MCF 10A (cell line): ENCODE measurements at regions not wholly inside any gene's neighbourhood (a gene's known extent, or its start where the extent isn't known, plus 50 kb on each side); places are given as distances from the start of the nearest gene placed in this dataset.
"Not testable (repeated sequence)": the region's sequence is repeated elsewhere in the genome, so short reads cannot be mapped to it uniquely, and the experiment has no call there.

Experiments
- BruUV-seq: library from RNA; stranded (reverse); fragments of 400-500 nt; replicated peaks from 2 replicates; lab custom pipeline; 2021; lab: Mats Ljungman, UMichigan
- CTCF ChIA-PET: fragments of 300-600 bp; sonication (Branson Sonifier 250); formaldehyde crosslinking; extraction: SDS; loops from one replicate; lab custom pipeline; 2021; ENCODE audit warnings: antibody characterized with exemption, inconsistent platforms; lab: Yijun Ruan, JAX
- POLR2A ChIA-PET: fragments of 300-600, 350-650 bp; sonication (Branson Sonifier 250); formaldehyde crosslinking; extraction: SDS; loops from one replicate; lab custom pipeline; 2020; ENCODE audit warnings: antibody characterized with exemption, inconsistent platforms; lab: Yijun Ruan, JAX
- DNase-seq: peaks from one replicate; pipeline ENCODE4 v3.0.0-alpha.2; 2018; ENCODE audit not compliant: unreplicated experiment
- H3K27ac Mint-ChIP-seq: one replicate; pipeline ENCODE4 v1.8.0; 2022; ENCODE audit warnings: mild to moderate bottlenecking, low read depth, mixed read lengths; ENCODE audit not compliant: unreplicated experiment
- H3K27me3 Mint-ChIP-seq: one replicate; pipeline ENCODE4 v1.8.0; 2022; ENCODE audit warnings: mixed read lengths; ENCODE audit not compliant: insufficient read depth, unreplicated experiment
- H3K36me3 Mint-ChIP-seq: one replicate; pipeline ENCODE4 v1.8.0; 2022; ENCODE audit warnings: mild to moderate bottlenecking, moderate library complexity, mixed read lengths; ENCODE audit not compliant: insufficient read depth, unreplicated experiment
- H3K4me1 Mint-ChIP-seq: one replicate; pipeline ENCODE4 v1.8.0; 2022; ENCODE audit warnings: mixed read lengths; ENCODE audit not compliant: insufficient read depth, unreplicated experiment
- H3K4me3 Mint-ChIP-seq: one replicate; pipeline ENCODE4 v1.8.0; 2022; ENCODE audit warnings: mild to moderate bottlenecking, moderate library complexity, mixed read lengths; ENCODE audit not compliant: unreplicated experiment
- H3K9me3 Mint-ChIP-seq: one replicate; pipeline ENCODE4 v1.8.0; 2022; ENCODE audit warnings: mixed read lengths; ENCODE audit not compliant: unreplicated experiment
- intact Hi-C: fragments of 100-400 bp; cut with micrococcal nuclease; formaldehyde crosslinking; loops from 2 replicates; pipeline ENCODE4 v1.14.1; 2022
- TF ChIP-seq, protein P1 (sequence below): fragments of 200-600 bp; IDR thresholded peaks from one replicate; pipeline ENCODE4 v1.8.0; 2022; ENCODE audit warnings: antibody characterized with exemption, mild to moderate bottlenecking; ENCODE audit not compliant: unreplicated experiment

DNA sequence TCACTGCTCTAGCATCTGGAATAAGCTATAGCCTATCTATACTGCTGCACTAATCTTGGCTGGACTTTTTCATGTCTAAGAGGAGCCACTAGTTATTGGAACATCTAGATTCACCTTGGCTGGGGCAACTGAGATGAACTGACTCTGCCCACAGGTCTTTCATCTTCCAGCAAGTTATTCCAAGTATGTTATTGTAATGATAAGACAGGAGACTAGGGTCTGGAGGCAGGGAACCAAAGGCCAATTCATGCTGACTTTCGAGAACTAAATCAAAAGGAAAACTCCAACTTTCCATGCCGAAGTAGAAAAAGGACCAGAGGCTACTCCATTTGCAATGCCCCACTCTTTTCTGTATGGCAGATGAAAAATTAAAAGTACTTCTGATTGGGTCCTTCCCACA is 1243.0 kb upstream of the RAG2 start:
- Mint-ChIP-seq H3K36me3 (no peaks in the 10 kb centered on the region), H3K4me3 (no peak overlapping the region), H3K9me3 (no peaks in the 10 kb centered on the region), H3K27me3 (no peaks in the 10 kb centered on the region), H3K27ac (no peak overlapping the region), H3K4me1 (no peaks in the 10 kb centered on the region)
- POLR2A ChIA-PET, result no interaction called here
- TF ChIP-seq, protein P1, sequence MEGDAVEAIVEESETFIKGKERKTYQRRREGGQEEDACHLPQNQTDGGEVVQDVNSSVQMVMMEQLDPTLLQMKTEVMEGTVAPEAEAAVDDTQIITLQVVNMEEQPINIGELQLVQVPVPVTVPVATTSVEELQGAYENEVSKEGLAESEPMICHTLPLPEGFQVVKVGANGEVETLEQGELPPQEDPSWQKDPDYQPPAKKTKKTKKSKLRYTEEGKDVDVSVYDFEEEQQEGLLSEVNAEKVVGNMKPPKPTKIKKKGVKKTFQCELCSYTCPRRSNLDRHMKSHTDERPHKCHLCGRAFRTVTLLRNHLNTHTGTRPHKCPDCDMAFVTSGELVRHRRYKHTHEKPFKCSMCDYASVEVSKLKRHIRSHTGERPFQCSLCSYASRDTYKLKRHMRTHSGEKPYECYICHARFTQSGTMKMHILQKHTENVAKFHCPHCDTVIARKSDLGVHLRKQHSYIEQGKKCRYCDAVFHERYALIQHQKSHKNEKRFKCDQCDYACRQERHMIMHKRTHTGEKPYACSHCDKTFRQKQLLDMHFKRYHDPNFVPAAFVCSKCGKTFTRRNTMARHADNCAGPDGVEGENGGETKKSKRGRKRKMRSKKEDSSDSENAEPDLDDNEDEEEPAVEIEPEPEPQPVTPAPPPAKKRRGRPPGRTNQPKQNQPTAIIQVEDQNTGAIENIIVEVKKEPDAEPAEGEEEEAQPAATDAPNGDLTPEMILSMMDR, result no peak
- intact Hi-C loops, result no loop called here
- no peak for DNase-seq
- BruUV-seq, result no TSS peak
- CTCF ChIA-PET, result no interaction called here

- H3K27ac Mint-ChIP-seq, CTCF ChIA-PET, H3K4me1 Mint-ChIP-seq, BruUV-seq, POLR2A ChIA-PET, intact Hi-C loops, H3K9me3 Mint-ChIP-seq, H3K27me3 Mint-ChIP-seq, H3K4me3 Mint-ChIP-seq, DNase-seq, H3K36me3 Mint-ChIP-seq: not testable (repeated sequence)
Observed at GRCh38 chr11:37840345-37840744, 1242.3 kb upstream of the RAG2 start.

DNA sequence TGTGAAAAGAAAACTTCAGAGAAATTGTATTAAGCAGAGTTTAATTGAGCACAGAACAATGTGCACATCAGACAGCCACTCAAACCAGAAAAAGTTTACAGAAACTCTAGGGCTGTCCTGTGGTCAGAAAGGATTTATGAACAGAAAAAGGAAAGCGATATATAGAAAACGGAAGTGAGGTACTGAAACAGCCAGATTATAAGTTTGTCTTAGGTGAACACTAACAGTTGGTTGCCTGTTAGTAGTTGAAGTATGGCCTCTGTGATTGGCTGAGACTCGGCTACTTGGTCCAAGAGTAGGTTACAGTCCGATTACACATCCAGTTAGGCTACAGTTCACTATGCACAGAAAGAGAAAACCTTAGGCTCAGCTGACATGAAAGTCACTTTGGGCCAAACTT is 1232.5 kb upstream of the RAG2 start:
- no TSS peak for BruUV-seq
- no peak for DNase-seq

GRCh38 chr11:37817727-37818270 is 1219.8 kb upstream of the RAG2 start:
- Mint-ChIP-seq H3K27me3 (no peaks in the 10 kb centered on the region), H3K4me3 (no peak overlapping the region), H3K27ac (no peak overlapping the region), H3K36me3 (no peaks in the 10 kb centered on the region), H3K9me3 (no peaks in the 10 kb centered on the region), H3K4me1 (no peaks in the 10 kb centered on the region)
- intact Hi-C loops, result no loop called here
- no peak for DNase-seq
- no TSS peak for BruUV-seq
- CTCF ChIA-PET, result no interaction called here
- POLR2A ChIA-PET, result no interaction called here
- TF ChIP-seq, protein P1, result no peak

More for the DNA sequence above, 1232.5 kb upstream of the RAG2 start:
- ChIA-PET CTCF (no interaction called here), POLR2A (no interaction called here)
- no peaks in the 10 kb centered on the region for H3K4me1 Mint-ChIP-seq
- H3K9me3 Mint-ChIP-seq, result no peaks in the 10 kb centered on the region
- no peaks in the 10 kb centered on the region for H3K27me3 Mint-ChIP-seq
- no peaks in the 10 kb centered on the region for H3K36me3 Mint-ChIP-seq
- no peak overlapping the region for H3K27ac Mint-ChIP-seq
- no peak overlapping the region for H3K4me3 Mint-ChIP-seq
- intact Hi-C loops, result no loop called here
- TF ChIP-seq, protein P1, result no peak
